WTC11 (cell line): ENCODE measurements at regions not wholly inside any gene's neighbourhood (a gene's known extent, or its start where the extent isn't known, plus 50 kb on each side); places are given as distances from the start of the nearest gene placed in this dataset.

ENCODE experiments used
- ATF6 ChIP-seq: sonication (generic); formaldehyde crosslinking; IDR thresholded peaks from 2 replicates; pipeline ENCODE4 v1.8.1; 2023; ENCODE audit warnings: mild to moderate bottlenecking, missing genetic modification reagents
- ELF4 ChIP-seq: sonication (generic); formaldehyde crosslinking; IDR thresholded peaks from 2 replicates; pipeline ENCODE4 v1.8.1; 2022; ENCODE audit warnings: low read depth, mild to moderate bottlenecking, moderate library complexity, missing genetic modification reagents
- PRDM15 ChIP-seq: sonication (generic); formaldehyde crosslinking; IDR thresholded peaks from 2 replicates; pipeline ENCODE4 v1.8.0; 2022; ENCODE audit warnings: missing genetic modification reagents
- TF ChIP-seq, protein P1 (sequence below): fragments of 200-600 bp; IDR thresholded peaks from 2 replicates; pipeline ENCODE4 v1.8.0; 2022; ENCODE audit warnings: antibody characterized with exemption

- TF ChIP-seq, protein P1, sequence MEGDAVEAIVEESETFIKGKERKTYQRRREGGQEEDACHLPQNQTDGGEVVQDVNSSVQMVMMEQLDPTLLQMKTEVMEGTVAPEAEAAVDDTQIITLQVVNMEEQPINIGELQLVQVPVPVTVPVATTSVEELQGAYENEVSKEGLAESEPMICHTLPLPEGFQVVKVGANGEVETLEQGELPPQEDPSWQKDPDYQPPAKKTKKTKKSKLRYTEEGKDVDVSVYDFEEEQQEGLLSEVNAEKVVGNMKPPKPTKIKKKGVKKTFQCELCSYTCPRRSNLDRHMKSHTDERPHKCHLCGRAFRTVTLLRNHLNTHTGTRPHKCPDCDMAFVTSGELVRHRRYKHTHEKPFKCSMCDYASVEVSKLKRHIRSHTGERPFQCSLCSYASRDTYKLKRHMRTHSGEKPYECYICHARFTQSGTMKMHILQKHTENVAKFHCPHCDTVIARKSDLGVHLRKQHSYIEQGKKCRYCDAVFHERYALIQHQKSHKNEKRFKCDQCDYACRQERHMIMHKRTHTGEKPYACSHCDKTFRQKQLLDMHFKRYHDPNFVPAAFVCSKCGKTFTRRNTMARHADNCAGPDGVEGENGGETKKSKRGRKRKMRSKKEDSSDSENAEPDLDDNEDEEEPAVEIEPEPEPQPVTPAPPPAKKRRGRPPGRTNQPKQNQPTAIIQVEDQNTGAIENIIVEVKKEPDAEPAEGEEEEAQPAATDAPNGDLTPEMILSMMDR, result no peak
- TF ChIP-seq PRDM15 (no peak), ELF4 (CRISPR knock-in tag) (no peak), ATF6 (CRISPR knock-in tag) (no peak)
Observed at GRCh38 chr5:38202741-38203140, 55.6 kb upstream of the EGFLAM start.
